DLD1 (cell line): ENCODE measurements at regions not wholly inside any gene's neighbourhood (a gene's known extent, or its start where the extent isn't known, plus 50 kb on each side); places are given as distances from the start of the nearest gene placed in this dataset.

Experiments used
- in situ Hi-C: cut with HindIII; loops from 2 replicates; pipeline ENCODE4 v1.10.0; 2017; ENCODE audit warnings: low sequenced_read_pairs

DNA sequence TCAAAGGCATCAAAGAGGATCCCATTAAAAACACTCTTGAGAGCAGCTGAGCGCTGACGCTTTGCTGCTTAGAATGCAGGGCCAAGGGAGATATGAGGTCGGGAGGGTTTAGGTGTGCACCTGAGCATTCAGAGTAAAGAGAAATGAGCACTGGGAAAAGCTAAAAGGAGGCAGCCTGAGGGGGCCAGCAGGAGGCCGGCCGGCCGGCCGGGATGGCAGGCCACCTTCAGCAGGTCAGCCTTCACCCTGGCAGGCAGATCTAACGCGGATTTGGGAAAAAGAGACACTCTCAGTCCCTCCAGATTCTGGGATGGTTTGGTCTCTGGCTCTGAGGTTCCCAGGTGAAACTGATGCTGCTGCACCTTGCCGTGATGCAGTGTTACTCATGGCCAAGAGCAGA is 393.5 kb downstream of the TRIML1 start:
- in situ Hi-C loops = no loop called here

DNA sequence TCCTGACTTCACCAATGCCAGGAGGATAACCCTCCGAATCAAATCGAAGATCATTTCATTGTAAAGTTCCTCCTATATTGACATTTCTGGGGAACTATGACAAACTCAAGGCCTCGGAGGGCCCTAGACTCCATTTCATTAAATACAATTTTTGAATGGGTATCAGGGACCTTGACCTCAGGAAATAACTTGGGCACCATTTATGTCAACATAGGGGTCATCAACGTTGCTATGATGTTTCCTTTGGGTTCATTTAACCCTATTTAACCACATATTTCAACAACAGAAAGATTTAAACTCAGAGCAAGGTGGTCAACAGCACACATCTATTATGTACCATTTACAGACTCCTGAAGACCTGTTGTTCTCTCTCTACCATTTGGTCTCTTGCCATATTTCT is 395.1 kb downstream of the TRIML1 start:
- in situ Hi-C loops = no loop called here

DNA sequence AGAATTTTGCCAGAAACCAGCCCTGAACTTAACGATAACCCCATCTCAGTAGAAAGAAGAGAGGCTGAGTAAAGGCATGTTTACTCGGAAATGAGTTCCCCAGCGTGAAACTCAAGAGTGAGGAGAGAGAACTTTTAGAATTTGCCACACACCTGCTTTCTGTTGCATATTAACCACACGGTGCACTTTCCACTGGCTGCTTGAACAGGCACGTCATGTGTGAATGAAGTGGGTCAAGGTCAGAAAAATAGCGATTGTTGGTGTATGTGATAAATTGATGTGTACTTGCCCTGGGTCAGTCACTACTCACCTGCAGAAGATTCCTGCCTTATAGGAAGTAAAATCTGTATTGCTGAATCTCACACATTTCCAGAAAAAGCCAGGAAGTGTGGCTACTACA is 395.7 kb downstream of the TRIML1 start:
- in situ Hi-C loops = no loop called here

DNA sequence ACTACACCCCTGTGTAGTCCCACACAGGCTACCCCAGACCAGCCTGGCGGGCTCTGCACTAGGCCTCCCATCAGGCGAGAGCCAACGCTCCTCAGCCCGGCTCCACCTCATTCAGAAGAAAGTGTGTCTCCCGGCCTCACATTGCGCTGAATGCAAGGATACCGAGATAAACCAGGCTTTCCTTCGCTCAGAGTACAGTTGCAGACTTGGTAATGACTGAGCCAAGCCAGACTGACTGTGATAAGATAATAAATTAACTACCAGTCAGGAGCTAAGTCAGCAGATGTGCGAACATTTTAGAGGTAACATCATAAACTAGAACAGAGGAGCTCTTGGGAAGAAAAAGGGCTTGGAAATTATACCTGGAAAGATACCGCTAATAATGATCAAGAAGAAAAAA is 397.6 kb downstream of the TRIML1 start:
- in situ Hi-C loops = no loop called here

DNA sequence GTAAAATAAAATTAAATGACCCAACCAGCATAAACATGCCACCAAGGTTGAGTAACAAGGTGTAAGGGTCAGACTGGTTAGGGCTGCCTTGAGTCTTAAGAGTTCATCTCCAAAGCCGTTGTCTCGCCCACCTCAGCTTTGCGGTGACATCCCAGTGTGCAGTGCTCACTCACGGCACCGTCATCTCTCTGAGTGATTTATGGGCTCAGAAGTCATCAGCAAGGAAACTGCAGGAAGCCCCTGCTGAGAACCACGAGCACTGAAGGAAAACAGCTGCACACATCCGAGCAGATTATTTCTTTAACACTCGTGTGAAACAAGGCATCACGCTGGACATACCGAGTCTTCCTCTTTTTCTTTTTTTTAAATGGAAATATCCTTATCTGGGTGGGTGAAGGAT is 411.1 kb downstream of the TRIML1 start:
- in situ Hi-C loops = no loop called here

DNA sequence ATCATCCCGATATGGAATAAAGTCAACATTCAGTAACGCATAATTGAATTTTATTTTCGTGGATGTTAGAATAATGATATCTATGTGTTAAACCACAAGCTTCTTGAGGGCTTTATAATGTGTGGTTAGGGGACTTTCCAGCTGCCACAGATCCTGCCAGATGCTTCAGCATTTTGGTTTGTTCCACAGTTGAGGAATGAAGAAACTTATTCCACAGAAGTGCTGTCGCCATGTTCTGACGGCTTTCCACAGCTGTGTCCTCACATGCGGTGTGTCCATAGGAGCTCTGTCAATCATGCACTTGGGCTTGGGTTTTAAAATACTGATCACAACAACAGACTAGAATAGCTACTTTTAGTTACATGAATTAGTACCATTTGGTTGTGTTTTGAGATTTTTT is 411.9 kb downstream of the TRIML1 start:
- in situ Hi-C loops = no loop called here

DNA sequence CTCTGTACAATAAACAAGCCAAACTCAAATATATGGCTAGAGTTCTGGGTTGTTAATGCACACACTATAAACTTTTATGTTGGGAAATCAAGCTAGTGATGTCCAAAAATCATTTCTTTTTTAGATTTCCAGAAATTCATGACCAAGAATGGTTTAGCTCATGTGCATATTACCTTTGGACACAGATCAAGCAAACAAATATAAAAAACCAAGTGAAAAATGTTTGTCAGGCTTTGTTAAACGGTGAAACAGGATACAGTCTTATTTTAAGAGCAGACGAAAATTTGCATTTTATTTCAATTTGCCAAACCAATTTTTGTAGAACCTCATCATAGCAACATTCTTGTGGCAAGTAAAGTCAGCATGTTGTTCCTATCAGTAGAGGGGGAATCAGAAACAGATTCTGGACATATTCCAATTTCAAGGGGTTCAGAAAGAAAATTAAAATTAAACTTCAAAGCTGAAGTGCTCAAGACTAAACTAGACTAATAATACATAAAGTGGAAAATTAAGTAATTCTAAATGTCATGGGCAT is 413.6 kb downstream of the TRIML1 start:
- in situ Hi-C loops = no loop called here

DNA sequence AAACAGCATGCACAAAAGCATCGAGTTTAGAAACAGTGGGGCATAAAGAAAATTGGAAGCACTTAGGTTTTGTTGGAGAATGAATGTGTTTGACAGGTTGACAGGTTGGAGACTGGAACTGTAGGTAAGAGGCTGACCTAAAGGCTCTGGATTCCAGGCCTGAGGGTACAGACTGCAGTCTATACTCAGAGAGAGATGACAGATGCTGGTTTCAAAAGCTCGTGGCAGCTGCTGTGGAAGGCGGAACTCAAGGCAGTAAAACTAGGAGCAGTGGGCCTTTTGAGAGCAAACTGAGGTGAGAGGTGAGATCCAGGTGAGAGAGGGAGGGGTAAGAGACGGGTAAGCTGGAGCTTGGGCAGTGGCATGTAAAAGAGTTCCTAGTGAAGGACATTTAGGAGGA is 415.2 kb downstream of the TRIML1 start:
- in situ Hi-C loops = no loop called here

DNA sequence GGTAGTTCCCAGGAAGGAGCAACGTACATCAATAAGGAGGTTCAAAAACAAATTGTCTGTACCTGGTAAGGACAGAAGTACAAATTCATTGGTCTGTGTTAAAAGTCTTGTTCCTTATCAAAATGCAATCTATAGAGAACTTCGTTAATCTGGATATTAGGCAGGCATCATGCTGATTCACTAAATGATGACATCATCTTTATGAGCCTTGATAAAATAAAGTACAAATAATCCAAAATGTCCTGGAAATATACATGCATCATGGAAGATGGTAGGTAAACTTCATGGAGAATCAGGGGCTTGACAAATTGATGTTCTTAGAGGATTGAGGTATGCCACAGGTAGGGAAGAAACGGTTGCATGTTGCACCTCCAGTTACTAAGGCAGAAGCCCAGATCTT is 433.9 kb downstream of the TRIML1 start:
- in situ Hi-C loops = no loop called here

DNA sequence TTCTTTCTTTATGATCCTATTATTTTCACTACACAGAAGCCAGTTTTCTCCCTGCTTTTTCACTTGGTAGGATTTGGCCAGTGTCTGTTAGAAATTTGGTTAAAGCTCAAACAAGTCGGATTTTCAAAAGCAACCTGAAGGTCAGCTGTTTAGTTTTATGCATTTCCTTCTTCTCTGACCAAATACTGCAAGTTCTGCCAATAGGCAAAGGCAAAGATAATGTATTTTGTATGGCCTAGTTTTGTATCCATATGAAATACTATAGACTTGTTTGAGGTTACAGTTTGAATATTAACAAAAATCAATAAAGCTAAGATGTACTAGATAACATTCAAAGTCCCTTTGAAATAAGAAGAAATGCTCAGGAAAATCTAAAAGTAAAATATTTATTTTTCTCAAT is 439.4 kb downstream of the TRIML1 start:
- in situ Hi-C loops = no loop called here

DNA sequence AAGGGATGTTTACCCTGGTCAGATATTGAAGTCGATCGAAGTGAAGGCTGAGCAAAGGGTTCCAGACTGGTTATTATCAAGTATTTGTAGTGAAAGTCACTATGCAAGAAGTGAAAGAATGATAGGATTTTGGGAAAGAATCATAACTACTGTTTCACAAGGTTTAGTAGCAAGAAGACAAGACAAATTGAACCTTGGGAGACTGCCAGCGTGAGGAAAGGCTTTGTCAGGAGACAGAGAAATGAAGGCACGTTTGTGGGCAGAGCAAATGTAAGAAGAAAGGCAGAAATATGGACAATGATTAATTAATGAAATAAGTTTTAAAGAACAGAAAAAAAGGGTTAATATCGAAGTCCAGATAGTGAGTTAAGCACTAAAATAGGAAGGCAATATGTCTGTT is 456.8 kb downstream of the TRIML1 start:
- in situ Hi-C loops = no loop called here

DNA sequence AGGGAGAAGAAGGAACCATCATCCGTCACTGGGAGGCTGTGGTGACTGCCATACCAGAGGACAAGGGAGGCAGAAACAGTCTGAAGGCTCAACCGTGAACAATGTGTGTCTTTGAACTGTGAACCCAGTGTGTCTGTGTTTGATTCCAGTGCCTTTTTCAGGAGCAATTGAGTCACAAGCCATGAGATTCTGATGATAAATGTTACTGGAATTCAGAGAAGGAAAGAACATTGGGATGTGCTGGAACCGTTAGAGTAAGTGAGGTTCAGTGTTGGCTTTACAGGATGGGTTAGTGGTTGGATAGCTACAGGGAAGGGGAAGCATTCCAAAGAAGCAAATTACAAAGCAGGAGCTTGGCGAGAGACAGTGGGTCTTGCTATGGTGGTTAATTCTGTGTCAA is 464.4 kb downstream of the TRIML1 start:
- in situ Hi-C loops = no loop called here

DNA sequence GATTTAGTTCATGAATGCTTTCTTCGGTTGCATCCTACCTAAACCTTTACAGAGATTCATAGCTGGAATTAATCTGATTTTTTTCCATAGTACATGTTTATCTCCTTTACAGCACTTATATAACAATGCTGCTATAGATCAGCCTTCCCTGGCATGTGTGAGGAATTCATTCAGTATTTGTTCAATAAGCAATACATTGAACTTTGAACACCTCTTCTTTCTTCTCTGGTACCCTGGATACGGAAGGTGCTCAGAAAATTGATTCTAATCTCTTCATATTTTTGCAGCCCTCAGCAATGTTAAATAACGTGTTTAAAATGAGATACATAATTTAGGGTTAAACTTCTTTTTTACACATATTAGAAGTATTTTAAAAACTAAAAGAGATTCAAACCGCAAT is 467.4 kb downstream of the TRIML1 start:
- in situ Hi-C loops = no loop called here

DNA sequence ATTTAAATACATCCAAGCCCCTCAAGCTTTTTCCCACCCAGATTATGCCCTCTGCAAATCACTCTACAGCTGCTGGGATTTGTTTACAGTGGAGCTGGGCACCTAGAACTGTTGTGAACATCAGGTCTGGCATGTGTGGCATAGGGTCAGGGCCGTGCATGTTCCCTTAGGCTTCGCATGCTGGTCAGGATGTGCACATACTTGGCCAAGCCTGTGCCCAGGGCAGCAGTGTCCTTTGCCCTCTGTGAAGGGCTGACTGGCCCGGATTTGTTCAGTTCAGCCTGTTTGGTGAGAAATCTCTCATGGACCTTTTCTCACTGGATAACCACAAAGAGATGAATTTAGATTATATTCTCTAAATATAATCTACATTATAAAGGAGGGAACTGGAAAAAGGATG is 471.9 kb downstream of the TRIML1 start:
- in situ Hi-C loops = no loop called here

DNA sequence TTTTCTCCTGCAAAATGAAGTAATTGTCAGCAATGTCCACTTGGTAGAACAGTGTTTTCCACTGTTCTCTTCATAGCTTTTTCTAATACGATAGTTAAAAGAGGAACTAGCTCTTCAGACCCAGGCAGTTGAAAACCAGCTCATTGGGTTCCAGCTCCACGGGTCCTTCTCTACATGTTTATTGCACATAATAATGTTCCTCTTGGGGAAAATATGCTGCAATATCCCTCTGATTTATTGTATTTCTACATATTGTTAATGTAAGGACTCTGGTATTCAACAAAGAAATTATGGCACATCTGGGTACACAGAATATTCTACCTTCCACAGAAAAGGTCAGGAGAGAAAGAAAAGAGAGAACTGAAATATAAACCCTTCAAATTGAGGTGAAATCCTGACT is 473.4 kb downstream of the TRIML1 start:
- in situ Hi-C loops = no loop called here

DNA sequence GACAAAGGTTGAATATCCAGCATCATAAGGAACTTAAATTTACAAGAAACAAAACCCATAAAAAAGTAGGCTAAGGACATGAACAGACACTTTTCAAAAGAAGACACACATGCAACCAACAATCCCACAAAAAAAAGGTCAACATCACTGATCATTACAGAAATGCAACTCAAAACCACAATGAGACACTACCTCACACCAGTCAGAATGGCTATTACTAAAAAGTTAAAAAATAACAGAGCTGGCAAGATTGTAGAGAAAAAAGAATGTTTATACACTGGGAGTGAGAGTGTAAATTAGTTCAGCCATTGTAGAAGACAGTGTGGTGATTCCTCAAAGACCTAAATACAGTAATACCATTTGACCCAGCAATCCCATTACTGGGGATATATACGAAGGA is 474.7 kb downstream of the TRIML1 start:
- in situ Hi-C loops = no loop called here

DNA sequence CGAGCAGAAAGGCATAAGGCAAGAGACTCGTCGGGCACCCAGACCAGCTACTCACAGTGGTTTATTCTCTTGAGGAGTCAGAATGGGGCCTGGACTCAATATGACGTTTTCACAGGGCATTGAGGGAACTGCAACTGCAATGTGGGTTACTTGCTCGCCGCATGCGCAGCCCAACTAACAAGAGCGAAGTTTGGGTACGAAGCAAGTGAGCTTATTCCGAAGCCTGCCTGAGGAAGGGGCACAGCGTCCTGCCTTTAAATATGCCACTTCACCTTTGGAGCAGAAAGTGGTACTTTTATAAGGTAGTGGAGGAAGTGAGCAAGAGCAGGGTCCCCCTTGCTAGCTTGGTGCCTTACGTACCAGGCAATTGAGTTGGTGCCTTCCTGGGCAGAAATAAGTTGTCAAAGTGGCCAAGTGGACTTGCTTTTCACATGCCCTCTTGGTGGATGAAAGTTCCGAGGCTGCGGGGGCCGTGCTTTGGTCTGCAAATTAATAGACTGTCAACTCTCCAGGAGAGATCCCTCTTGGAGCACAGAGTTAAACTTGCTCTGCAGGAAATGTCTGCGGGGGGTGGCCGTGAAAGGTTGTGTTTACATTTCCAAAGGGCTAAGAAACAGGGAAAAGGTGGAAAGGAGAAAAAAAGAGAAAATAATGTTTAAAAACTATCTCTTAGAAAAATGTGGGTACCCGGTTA is 480.4 kb downstream of the TRIML1 start:
- in situ Hi-C loops = no loop called here

DNA sequence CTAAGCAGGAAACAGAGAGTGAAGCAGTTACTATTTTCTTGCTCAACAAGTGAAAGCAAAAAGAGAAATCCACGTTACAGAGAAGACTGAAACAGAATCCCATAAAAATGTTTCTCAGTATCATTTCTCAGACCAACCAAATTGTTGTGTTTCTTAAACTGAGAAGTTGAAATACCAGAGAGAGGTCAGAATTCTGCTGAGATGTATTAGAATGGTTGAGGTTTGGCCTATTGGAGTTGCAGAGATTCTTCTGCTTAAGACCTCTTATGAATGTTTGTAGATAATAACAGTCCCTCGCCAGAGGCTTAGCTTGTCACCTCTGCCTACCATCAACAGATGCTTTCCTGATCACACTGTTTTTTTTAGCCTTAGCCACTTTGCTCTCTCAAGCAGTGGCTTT is 481.4 kb downstream of the TRIML1 start:
- in situ Hi-C loops = no loop called here

DNA sequence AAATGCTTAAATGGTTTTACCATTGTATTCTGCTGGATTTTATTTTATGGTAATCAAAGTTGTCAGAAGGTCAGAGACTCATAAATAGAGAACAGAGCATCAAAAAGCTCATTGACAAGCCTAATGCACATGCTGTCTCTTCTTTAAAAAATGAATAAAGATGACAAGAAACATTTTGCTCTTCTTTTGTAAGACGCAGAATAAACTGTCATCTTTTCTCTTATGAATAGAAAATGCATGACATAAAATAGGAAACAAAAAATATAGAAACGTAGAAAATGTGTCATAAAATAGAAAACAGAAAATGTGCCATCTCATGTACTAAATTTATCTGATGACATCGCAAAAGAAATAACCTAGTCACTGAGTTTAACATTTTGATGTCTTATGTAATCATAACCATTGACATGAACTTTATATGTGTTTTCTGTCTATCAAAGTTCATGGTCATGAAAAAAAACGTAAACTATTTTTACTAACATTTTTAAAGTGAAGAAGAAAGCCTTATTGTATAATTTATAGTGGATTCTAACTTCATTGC is 484.1 kb downstream of the TRIML1 start:
- in situ Hi-C loops = no loop called here

DNA sequence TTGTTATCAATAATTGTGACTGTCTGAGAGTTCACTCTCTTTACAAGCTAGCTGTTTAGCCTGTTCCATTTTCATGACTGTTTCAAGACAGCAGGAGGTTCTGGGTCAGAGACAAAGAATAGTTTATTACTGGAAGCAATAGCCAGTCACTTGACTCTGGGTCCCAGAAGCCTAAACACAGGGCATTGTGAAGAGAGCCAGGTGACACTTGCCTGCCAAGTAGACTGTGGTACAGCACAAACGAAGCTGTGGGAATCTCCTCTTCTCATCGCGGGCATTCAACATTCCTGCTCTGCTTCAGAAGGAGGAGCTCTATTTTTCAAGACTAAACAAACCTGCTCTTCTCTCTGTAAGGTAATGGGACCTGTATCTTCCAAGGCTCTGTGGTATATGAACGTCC is 485.1 kb downstream of the TRIML1 start:
- in situ Hi-C loops = no loop called here

DNA sequence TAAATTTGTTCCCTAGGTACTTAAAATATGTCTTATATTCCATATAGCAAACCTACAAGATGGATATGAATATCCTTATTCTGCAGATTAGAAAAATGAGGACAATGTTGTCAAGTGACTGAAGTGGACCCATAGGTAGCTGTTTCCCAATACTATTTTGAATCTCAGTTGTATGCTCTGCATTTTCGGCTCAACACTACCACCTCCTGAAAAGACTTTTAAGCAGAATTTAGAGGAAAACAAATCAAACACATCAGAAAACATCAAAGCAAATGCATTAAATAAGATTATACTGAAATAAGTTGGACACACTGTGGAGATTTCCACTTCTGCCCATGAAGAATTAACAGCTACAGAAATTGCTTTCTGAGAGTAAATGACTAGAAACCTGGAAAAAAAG is 488.7 kb downstream of the TRIML1 start:
- in situ Hi-C loops = no loop called here

DNA sequence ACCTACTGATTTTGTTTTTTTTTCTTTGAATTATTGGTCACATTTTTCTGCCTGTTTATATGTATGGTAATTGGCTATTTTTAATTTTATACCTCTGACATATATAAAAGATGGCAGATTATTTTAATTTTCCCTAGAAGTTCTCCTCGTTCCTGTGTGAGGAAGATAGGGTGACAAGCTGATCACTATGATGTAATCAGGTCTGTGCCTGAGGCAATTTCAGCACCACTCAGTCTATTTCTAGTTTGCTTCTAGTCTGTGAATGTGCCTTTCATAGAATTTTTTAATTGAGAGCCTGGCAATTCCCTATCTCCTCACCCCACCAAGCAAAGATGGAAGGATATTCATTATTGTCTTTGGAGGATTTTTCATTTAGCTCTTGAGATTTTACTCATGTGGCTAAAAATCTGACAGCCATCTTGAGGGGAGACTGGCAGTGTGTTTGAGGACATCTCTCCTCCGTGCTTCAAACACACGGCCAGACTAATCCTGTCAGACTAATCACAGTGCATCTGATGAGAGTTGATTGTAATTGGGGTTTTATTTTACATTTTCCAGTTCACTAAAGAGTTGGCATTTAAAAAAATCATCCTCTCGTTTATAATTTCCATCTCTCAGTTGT is 500.3 kb downstream of the TRIML1 start:
- in situ Hi-C loops = no loop called here
